G401 (cell line): ENCODE measurements at regions not wholly inside any gene's neighbourhood (a gene's known extent, or its start where the extent isn't known, plus 50 kb on each side); places are given as distances from the start of the nearest gene placed in this dataset.
A peak's percentile ranks its signal among the peaks of the same experiment; 100 is the strongest.

Experiments
- DNase-seq: peaks from one replicate; pipeline ENCODE4 v3.0.0-alpha.2; 2015; ENCODE audit warnings: low spot score
- in situ Hi-C: cut with HindIII; loops from 2 replicates; pipeline ENCODE4 v1.10.0; 2016; ENCODE audit warnings: low sequenced_read_pairs, mixed read lengths

- in situ Hi-C loops: no loop called here
- DNase-seq: peak; percentile 69
These were observed 132.5 kb downstream of the LSM5 start for GRCh38 chr7:32357535-32358277.

GRCh38 chr7:32347244-32347828 is 142.8 kb downstream of the LSM5 start:
- in situ Hi-C loops: no loop called here
- DNase-seq: no peak

GRCh38 chr7:32346253-32346652 is 143.9 kb downstream of the LSM5 start:
- in situ Hi-C loops: no loop called here
- DNase-seq: no peak

GRCh38 chr7:32336726-32337125 is 153.5 kb downstream of the LSM5 start:
- no peak for DNase-seq
- in situ Hi-C loops: no loop called here

- in situ Hi-C loops: no loop called here
- DNase-seq: no peak
These were observed 155.1 kb downstream of the LSM5 start for GRCh38 chr7:32335107-32335506.

- DNase-seq: no peak
- in situ Hi-C loops: no loop called here
These were observed 159.6 kb downstream of the LSM5 start for GRCh38 chr7:32330602-32331001.

GRCh38 chr7:32326078-32326477 is 164.1 kb downstream of the LSM5 start:
- in situ Hi-C loops: no loop called here
- DNase-seq: no peak

- no peak for DNase-seq
- in situ Hi-C loops: no loop called here
These were observed 166.5 kb downstream of the LSM5 start for GRCh38 chr7:32323712-32324111.

- in situ Hi-C loops: no loop called here
- no peak for DNase-seq
These were observed 171.2 kb downstream of the LSM5 start for GRCh38 chr7:32319012-32319382.

GRCh38 chr7:32318300-32319011 is 171.7 kb downstream of the LSM5 start:
- in situ Hi-C loops: no loop called here
- no peak for DNase-seq

- no peak for DNase-seq
- in situ Hi-C loops: no loop called here
These were observed 173.3 kb downstream of the LSM5 start for GRCh38 chr7:32316839-32317238.

- no peak for DNase-seq
- in situ Hi-C loops: no loop called here
These were observed 175.4 kb downstream of the LSM5 start for GRCh38 chr7:32314761-32315160.

- in situ Hi-C loops: no loop called here
- no peak for DNase-seq
These were observed 188.8 kb downstream of the LSM5 start for GRCh38 chr7:32301427-32301826.

- DNase-seq: no peak
These were observed 191.0 kb downstream of the LSM5 start for GRCh38 chr7:32299133-32299702.

GRCh38 chr7:32298408-32299132 is 191.6 kb downstream of the LSM5 start:
- in situ Hi-C loops: no loop called here
- no peak for DNase-seq

More at GRCh38 chr7:32299133-32299702, 191.0 kb downstream of the LSM5 start:
- in situ Hi-C loops: no loop called here

GRCh38 chr7:32293833-32294232 is 196.3 kb downstream of the LSM5 start:
- no peak for DNase-seq
- in situ Hi-C loops: no loop called here

- in situ Hi-C loops: no loop called here
- DNase-seq: peak; percentile 87
These were observed 200.3 kb downstream of the LSM5 start for GRCh38 chr7:32289651-32290414.

- no peak for DNase-seq
- in situ Hi-C loops: no loop called here
These were observed 204.5 kb downstream of the LSM5 start for GRCh38 chr7:32285698-32286097.

- no peak for DNase-seq
- in situ Hi-C loops: no loop called here
These were observed 206.6 kb downstream of the LSM5 start for GRCh38 chr7:32283546-32283945.
